T-helper 1 cell treated with Interleukin-12 subunit alpha and Interleukin-12 subunit beta and Interleukin-4 antibody, amounts not matched to agents 30 ng/mL and 1 ng/mL, for 36 hours (primary cell): ENCODE measurements at regions not wholly inside any gene's neighbourhood (a gene's known extent, or its start where the extent isn't known, plus 50 kb on each side); places are given as distances from the start of the nearest gene placed in this dataset.
"Not testable (repeated sequence)": the region's sequence is repeated elsewhere in the genome, so short reads cannot be mapped to it uniquely, and the experiment has no call there.

Source experiments
- intact Hi-C: fragments of 100-400 bp; cut with micrococcal nuclease; formaldehyde crosslinking; loops from one replicate; pipeline ENCODE4 v1.15.1; 2024

DNA sequence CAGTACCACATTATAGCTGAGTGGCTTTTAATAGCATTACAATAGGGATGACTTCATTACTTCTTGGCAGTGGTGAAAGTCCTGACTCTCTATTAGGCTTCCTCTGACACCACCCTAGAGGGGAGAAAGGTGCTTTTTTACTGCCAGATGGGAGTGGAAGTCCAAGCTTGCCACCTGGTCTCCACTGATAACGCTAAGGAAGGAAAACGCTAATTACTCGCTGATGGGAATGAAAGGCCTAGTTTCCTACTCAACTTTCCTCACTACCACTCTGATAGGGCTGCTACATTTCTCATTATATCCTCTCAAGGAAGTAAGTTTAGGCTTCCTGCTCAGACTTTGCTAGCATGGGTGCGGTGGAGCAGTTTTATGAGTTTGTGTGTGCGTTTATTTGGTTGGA lies 62.3 kb upstream of the PAGE3 start:
- intact Hi-C loops: no loop called here

DNA sequence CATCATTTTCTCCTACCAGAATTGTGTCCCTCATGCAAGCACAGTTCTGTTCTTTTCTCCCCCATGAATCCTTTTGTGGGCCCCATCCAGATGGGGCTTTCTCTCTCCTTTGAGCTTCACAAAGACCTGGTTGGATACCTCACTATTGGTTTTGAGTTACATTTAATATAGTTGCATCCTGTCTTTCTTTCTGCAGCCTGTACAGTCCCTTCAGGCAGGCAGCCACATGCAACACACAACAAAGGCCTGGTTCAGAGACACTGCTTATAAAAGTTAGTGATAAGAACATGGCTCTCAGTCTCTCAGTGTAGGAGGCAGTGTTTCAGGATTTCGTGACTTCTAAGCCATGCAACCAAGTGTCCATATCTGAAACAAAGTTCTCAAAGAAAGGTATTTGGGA lies 70.6 kb upstream of the PAGE3 start:
- intact Hi-C loops: no loop called here

DNA sequence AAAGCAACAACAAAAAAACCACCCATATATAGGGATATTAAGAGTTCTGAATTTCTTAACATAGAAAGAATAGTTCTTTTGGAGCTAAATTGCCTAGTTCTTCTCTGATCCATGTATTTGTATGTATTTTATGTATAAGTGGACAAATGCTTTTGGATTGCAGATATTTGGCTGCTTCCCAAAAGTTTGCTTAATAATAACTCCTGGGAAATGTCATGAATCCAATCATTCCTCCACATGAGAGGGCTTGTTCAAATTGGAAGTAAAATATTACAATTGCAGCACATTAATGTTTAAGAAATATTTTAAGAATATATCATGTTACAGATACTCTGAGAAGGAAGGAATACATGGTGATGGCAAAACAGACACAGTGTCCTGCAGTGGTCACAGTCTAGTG lies 71.5 kb upstream of the PAGE3 start:
- intact Hi-C loops: no loop called here

DNA sequence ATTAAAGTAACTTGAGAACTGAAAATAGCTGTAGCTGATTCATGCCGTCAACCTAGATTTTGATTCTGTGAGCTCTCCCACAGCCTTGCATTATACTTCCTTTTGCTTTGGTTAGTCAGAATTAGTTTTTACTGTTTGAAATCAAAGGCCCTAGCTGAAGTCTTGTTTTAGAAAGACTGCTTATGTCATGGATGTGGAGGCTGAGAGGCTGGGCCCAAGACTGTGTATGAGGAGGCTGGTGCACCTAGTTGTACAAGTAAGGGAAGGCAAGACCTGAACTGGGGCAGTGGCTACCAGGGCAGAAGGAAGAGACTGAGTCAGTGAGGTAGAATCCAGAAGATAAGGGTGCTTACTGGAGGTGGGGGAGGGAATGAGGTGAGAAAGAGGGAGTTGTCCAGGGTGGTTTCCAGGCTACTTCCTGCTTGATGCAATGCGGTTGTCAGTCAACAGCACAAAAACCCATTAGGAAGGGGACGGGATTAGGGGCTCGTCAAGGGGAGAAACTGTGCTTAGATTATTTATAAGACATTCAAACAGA lies 76.2 kb upstream of the PAGE3 start:
- intact Hi-C loops: no loop called here

DNA sequence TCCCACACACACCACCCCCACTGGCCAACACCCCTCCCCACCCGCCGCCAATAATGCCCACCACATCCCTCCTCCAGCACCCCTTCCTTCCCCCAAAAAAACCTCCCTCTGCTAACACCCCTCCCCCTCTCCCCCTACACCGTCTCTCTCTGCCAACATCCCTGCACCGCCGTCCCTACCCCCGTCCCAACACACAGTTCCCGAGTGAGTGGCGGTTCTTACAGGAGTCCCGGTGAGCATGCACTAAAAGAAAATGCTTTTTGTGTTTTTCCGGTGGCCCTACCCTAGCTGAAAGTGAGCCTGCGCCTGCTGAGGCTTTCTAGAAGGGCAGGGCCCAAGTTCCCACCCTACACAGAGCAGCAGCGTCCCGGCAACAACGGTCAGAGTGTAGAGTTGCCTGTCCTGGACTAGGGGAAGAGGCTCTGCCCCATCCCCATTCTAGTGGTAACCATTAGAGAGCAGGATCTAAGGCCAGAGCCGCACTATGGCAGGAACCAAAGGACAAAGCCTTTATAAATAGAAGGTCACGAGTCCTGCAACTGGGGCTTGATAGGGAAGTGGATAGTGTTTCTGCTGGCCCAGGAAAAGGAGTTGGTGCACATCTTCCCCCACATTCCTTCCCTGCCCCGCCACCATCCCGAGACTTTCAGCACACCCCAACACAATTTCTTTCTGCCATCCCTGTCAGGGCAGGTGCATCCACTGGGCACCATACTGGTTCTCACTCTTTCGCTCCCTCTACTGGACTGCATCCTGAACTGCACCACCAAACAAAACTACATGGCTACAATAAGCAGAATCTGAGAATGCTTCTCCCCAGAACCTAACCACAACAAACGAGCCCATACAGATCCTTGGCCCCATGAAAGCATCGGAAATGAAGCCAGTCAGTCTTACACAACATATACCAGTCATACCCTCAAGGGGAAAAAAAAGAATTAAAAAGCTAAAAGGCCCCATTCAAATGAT lies 78.1 kb upstream of the PAGE3 start:
- intact Hi-C loops: loop anchor here (1.0 to 2.0 kb wide), 5 partner anchors 183 to 906 kb away; no protein-coding TSS in a partner anchor

DNA sequence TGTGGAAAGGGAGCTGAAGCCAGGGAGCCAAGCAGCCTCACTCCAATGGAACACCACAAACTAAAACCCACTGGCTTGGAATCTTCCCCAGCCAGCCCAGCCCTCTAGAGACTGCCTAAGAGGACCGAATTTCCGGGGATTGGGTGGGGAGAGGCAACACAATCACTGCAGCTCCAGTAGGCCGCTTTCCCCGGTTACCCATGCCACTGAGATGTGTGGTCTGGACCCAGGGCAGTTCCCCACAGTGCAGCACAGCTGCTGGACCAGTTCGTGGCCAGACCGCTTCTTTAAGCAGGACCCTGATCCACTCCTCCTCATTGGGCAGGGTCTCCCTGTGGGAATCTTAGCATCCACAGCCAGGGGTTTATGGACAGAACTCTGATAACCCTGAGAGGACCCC lies 91.9 kb upstream of the PAGE3 start:
- intact Hi-C loops: no loop called here

DNA sequence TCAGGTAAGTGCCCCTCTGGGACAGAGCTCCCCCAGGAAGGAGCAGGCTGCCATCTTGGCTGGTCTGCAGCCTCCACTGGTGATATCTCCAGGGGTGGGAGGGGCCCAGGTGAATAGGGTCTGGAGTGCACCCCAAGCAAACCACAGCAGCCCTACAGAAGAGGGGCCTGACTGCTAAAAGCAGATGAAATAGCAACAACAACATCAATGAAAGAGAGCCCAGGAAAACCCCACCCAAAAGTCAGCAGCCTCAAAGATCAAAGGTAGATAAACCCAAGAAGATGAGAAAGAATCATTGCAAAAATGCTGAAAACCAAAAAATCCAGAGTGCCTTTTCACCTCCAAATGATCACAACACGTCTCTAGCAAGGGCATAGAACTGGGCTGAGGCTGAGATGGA lies 92.5 kb upstream of the PAGE3 start:
- intact Hi-C loops: no loop called here

DNA sequence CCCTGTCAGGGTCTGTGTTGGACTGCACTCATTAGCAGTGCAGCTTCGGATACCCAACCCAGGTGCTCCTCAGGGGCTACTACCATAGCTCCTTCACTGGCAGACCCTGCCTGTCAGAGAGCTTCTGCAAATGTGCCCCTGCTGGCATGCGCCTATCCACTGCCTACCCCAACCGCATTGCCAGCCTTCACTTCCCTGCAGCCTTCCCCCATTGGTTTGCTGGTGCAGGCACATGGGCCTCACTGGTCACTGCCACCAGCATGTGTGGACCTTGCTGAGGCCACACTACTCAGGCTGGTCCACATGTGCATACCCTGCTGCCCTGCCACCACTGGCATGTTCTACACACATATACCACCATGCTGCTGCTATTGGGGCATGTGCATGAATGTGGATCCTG lies 72.5 kb upstream of the MAGEH1 start:
- intact Hi-C loops: no loop called here

DNA sequence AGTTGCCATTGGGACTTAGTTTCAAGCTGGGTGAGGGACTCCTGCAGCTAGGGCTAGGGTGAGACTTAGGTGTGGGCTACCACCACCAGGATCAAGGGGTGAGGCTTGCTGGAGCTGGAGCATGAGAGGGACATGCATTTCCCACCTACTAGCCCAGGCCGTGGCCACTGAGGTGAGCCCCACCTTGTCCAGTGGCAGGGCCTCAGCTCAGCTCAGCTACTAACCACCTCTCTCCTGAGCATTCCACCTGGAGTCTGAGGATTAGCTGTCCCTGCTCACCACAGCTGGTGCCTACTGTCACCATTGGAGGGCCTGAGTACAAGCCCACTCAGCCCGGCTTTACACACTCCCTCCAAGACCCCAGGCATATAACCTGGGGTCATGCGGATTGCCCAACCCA lies 62.6 kb upstream of the MAGEH1 start:
- intact Hi-C loops: no loop called here

DNA sequence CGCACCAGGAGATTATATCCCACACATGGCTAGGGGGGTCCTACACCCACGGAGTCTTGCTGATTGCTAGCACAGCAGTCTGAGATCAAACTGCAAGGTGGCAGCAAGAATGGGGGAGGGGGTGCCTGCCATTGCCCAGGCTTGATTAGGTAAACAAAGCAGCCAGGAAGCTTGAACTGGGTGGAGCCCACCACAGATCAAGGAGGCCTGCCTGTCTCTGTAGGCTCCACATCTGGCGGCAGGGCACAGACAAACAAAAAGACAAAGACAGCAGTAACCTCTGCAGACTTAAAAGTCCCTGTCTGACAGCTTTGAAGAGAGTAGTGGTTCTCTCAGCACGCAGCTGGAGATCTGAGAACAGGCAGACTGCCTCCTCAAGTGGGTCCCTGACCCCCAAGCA lies 55.1 kb upstream of the MAGEH1 start:
- intact Hi-C loops: not testable (repeated sequence)
